OCI-LY7 (cell line): ENCODE measurements at regions not wholly inside any gene's neighbourhood (a gene's known extent, or its start where the extent isn't known, plus 50 kb on each side); places are given as distances from the start of the nearest gene placed in this dataset.
"Not testable (repeated sequence)": the region's sequence is repeated elsewhere in the genome, so short reads cannot be mapped to it uniquely, and the experiment has no call there.

Experiments
- BruUV-seq: library from RNA; stranded (reverse); fragments of 400-500 nt; replicated peaks from 2 replicates; lab custom pipeline; 2021; lab: Mats Ljungman, UMichigan
- CTCF ChIA-PET: fragments of 300-600 bp; sonication (Branson Sonifier 250); formaldehyde crosslinking; loops from one replicate; lab custom pipeline; 2022; ENCODE audit warnings: antibody characterized with exemption; ENCODE audit not compliant: unreplicated experiment; lab: Charles Lee
- POLR2A ChIA-PET: fragments of 300-600 bp; sonication (Branson Sonifier 250); formaldehyde crosslinking; loops from one replicate; lab custom pipeline; 2022; ENCODE audit warnings: antibody characterized with exemption; lab: Charles Lee
- DNase-seq: peaks from one replicate; pipeline ENCODE4 v3.0.0-alpha.2; 2015; ENCODE audit warnings: low spot score
- H2AFZ ChIP-seq: fragments of 200-600 bp; sonication (generic), shearing (Covaris generic); 2 replicates; pipeline ENCODE4 v1.6.1; 2014; ENCODE audit warnings: mild to moderate bottlenecking, antibody characterized with exemption, low read length, moderate library complexity
- H3K27ac ChIP-seq: fragments of 200-600 bp; sonication (generic); 2 replicates; pipeline ENCODE4 v1.5.1; 2014; ENCODE audit warnings: mixed run types, low read depth, mild to moderate bottlenecking, moderate library complexity, low read length, inconsistent platforms; ENCODE audit not compliant: poor library complexity, severe bottlenecking
- H3K36me3 ChIP-seq: fragments of 200-600 bp; sonication (generic); 2 replicates; pipeline ENCODE4 v1.6.1; 2014; ENCODE audit warnings: mild to moderate bottlenecking, antibody characterized with exemption, low read length, moderate library complexity, mixed read lengths; ENCODE audit not compliant: insufficient read depth
- H3K4me1 ChIP-seq: fragments of 200-600 bp; sonication (generic); 2 replicates; pipeline ENCODE4 v1.5.1; 2014; ENCODE audit warnings: mild to moderate bottlenecking, low read length; ENCODE audit not compliant: insufficient read depth, poor library complexity, severe bottlenecking
- H3K4me2 ChIP-seq: fragments of 200-600 bp; sonication (generic); 2 replicates; pipeline ENCODE4 v1.6.1; 2014; ENCODE audit warnings: mild to moderate bottlenecking, low read length
- H3K4me3 ChIP-seq: fragments of 200-600 bp; sonication (generic); 2 replicates; pipeline ENCODE4 v1.5.1; 2014; ENCODE audit warnings: mild to moderate bottlenecking, low read depth, low read length; ENCODE audit not compliant: poor library complexity, severe bottlenecking
- H3K79me2 ChIP-seq: fragments of 200-600 bp; sonication (generic); 2 replicates; pipeline ENCODE4 v1.6.1; 2016; ENCODE audit warnings: low read depth, mild to moderate bottlenecking, low read length, moderate library complexity, mixed read lengths; ENCODE audit not compliant: insufficient read depth
- H3K9me2 ChIP-seq: fragments of 200-600 bp; sonication (generic); 2 replicates; pipeline ENCODE4 v1.6.1; 2016; ENCODE audit warnings: mild to moderate bottlenecking, low read length, mixed read lengths; ENCODE audit not compliant: insufficient read depth
- H3K9me3 ChIP-seq: fragments of 200-600 bp; sonication (generic); 2 replicates; pipeline ENCODE4 v1.6.1; 2014; ENCODE audit warnings: mild to moderate bottlenecking, mixed run types, low read length, mixed read lengths
- H4K20me1 ChIP-seq: fragments of 200-600 bp; sonication (generic); 2 replicates; pipeline ENCODE4 v1.6.1; 2014; ENCODE audit warnings: mild to moderate bottlenecking, antibody characterized with exemption, low read length, moderate library complexity, mixed read lengths; ENCODE audit not compliant: insufficient read depth
- intact Hi-C: fragments of 100-400 bp; cut with micrococcal nuclease; formaldehyde crosslinking; loops from one replicate; pipeline ENCODE4 v1.10.0; 2022; ENCODE audit not compliant: unreplicated experiment

DNA sequence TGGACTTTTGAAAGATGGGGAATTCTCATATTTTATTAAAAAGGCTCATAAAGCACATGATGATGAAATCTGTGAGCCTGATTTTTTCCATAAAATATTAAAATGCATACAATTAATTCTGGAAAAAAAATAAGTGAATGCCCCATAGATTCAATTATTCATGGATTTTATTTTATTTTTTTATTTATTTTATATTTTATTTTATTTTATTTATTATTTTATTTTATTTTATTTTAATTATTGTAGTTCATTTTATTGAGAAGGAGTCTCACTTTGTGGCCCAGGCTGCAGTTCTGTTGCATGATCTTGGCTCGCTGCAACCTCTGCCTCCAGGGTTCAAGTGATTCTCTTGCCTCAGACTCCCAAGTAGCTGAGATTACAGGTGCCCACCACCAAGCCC is 442.4 kb downstream of the PRIM2 start:
- CTCF ChIA-PET, H4K20me1 ChIP-seq, H3K4me2 ChIP-seq, H2AFZ ChIP-seq, H3K9me2 ChIP-seq, H3K9me3 ChIP-seq, H3K4me1 ChIP-seq, DNase-seq, BruUV-seq, intact Hi-C loops, H3K79me2 ChIP-seq, H3K36me3 ChIP-seq, H3K4me3 ChIP-seq, H3K27ac ChIP-seq, POLR2A ChIA-PET: not testable (repeated sequence)

- H3K79me2 ChIP-seq, H3K4me3 ChIP-seq, DNase-seq, H4K20me1 ChIP-seq, intact Hi-C loops, H3K4me1 ChIP-seq, H3K4me2 ChIP-seq, H3K9me2 ChIP-seq, H3K36me3 ChIP-seq, H2AFZ ChIP-seq, CTCF ChIA-PET, H3K9me3 ChIP-seq, H3K27ac ChIP-seq, POLR2A ChIA-PET, BruUV-seq: not testable (repeated sequence)
Observed at GRCh38 chr6:57792720-57793397, 475.4 kb downstream of the PRIM2 start.

DNA sequence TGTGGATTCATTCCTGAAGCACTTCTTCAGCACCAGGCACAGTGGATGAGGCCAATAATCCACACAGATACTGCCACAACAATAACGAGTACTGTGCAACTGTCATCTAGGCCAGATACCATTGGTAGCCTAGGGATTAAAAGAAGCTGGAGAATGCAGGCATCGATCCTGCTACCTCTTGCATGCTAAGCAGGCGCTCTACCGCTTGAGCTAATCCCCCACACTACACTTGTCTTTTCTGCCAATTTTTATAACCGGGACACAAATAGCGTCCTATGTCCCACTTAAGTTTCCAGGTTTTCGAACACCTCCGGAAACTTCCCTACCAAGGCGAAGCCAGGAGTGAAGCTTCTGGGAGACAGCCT is 475.9 kb downstream of the PRIM2 start:
- CTCF ChIA-PET, H3K4me3 ChIP-seq, H3K9me2 ChIP-seq, POLR2A ChIA-PET, H2AFZ ChIP-seq, BruUV-seq, H3K79me2 ChIP-seq, H3K4me1 ChIP-seq, H3K36me3 ChIP-seq, H3K9me3 ChIP-seq, H3K27ac ChIP-seq, DNase-seq, intact Hi-C loops, H3K4me2 ChIP-seq, H4K20me1 ChIP-seq: not testable (repeated sequence)

- H3K27ac ChIP-seq, H2AFZ ChIP-seq, CTCF ChIA-PET, BruUV-seq, DNase-seq, intact Hi-C loops, H4K20me1 ChIP-seq, POLR2A ChIA-PET, H3K4me2 ChIP-seq, H3K9me3 ChIP-seq, H3K4me1 ChIP-seq, H3K4me3 ChIP-seq, H3K79me2 ChIP-seq, H3K9me2 ChIP-seq, H3K36me3 ChIP-seq: not testable (repeated sequence)
Observed at GRCh38 chr6:57799703-57800479, 482.5 kb downstream of the PRIM2 start.

- CTCF ChIA-PET, H3K4me1 ChIP-seq, H2AFZ ChIP-seq, H3K27ac ChIP-seq, H3K4me2 ChIP-seq, POLR2A ChIA-PET, H3K9me3 ChIP-seq, H3K9me2 ChIP-seq, intact Hi-C loops, DNase-seq, H3K79me2 ChIP-seq, BruUV-seq, H3K4me3 ChIP-seq, H3K36me3 ChIP-seq, H4K20me1 ChIP-seq: not testable (repeated sequence)
Observed at GRCh38 chr6:57808581-57808980, 491.2 kb downstream of the PRIM2 start.

DNA sequence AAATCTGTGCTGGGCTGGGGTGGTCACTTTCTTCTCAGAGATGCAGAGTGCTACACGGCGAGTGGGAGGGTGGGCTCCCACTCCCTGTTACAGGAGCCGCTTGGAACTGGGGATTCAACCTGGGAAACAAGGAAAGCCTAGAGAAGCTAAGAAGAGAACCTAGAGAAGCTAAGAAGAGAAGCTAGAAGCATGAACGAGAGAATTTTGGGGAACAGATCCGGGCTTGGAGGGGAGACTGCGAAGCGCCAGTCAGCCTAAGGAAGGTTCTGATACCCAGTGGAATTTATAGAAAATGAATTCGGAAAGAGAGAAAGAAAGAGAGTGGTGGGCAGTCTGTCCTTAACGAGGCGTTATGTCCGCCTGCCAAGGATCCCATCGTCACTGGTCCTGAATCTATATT is 492.0 kb downstream of the PRIM2 start:
- H3K79me2 ChIP-seq, H3K36me3 ChIP-seq, H3K27ac ChIP-seq, DNase-seq, intact Hi-C loops, BruUV-seq, H3K9me3 ChIP-seq, H2AFZ ChIP-seq, H3K4me2 ChIP-seq, CTCF ChIA-PET, H3K4me3 ChIP-seq, H3K4me1 ChIP-seq, H3K9me2 ChIP-seq, POLR2A ChIA-PET, H4K20me1 ChIP-seq: not testable (repeated sequence)
